ENCODE measurements at regions not wholly inside any gene's neighbourhood (a gene's known extent, or its start where the extent isn't known, plus 50 kb on each side); places are given as distances from the start of the nearest gene placed in this dataset.

DNA sequence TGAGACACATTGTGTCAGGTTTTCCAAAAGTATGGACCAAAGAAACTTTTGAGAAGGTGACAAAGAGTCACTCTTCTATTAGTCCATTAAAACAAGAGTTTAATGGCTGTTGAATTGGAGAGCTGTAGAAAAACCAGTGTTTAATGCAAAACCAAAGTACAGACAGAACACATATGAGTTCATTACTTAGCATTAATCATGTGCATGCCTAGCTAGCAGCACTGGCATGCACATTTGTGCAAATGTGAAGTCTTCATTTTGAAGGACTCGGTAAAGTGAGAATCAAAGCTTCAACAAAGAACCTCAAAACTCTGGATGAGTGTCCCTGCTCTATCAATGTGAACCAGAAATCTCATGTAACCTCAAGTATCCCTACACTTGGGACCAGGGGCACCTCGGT lies 256.3 kb upstream of the PPARGC1A start:
- TF ChIP-seq ZNF565 (CRISPR knock-in tag; conservative IDR thresholded peaks at IDR 0.05; ENCODE audit: low read depth) (no peak), BACH2 (CRISPR knock-in tag; IDR thresholded peaks at IDR 0.05; ENCODE audit: borderline replicate concordance) (no peak), ZFP30 (CRISPR knock-in tag; IDR thresholded peaks at IDR 0.05) (no peak), PPARA (CRISPR knock-in tag; IDR thresholded peaks at IDR 0.05; ENCODE audit: borderline replicate concordance) (no peak), RARB (CRISPR knock-in tag; IDR thresholded peaks at IDR 0.05) (no peak), ZFP3 (CRISPR knock-in tag; IDR thresholded peaks at IDR 0.05) (no peak), PATZ1 (CRISPR knock-in tag; IDR thresholded peaks at IDR 0.05; ENCODE audit: borderline replicate concordance) (no peak), SNAI2 (CRISPR knock-in tag; IDR thresholded peaks at IDR 0.05) (no peak), CREB5 (CRISPR knock-in tag; IDR thresholded peaks at IDR 0.05; ENCODE audit: low read depth) (no peak)
- TF ChIP-seq, protein P1, sequence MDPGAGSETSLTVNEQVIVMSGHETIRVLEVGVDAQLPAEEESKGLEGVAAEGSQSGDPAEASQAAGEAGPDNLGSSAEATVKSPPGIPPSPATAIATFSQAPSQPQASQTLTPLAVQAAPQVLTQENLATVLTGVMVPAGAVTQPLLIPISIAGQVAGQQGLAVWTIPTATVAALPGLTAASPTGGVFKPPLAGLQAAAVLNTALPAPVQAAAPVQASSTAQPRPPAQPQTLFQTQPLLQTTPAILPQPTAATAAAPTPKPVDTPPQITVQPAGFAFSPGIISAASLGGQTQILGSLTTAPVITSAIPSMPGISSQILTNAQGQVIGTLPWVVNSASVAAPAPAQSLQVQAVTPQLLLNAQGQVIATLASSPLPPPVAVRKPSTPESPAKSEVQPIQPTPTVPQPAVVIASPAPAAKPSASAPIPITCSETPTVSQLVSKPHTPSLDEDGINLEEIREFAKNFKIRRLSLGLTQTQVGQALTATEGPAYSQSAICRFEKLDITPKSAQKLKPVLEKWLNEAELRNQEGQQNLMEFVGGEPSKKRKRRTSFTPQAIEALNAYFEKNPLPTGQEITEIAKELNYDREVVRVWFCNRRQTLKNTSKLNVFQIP (CRISPR knock-in tag; IDR thresholded peaks at IDR 0.05; ENCODE audit: borderline replicate concordance, low read depth), result no peak
